K562 (cell line): ENCODE measurements at regions not wholly inside any gene's neighbourhood (a gene's known extent, or its start where the extent isn't known, plus 50 kb on each side); places are given as distances from the start of the nearest gene placed in this dataset.

Source experiments
- ATAC-seq: fragments of 200-7000 bp; cut with Tn5 transposase; 3 replicates; pipeline ENCODE4 v1.9.1; 2020; ENCODE audit warnings: moderate library complexity
- BruUV-seq: library from RNA; stranded (reverse); fragments of 400-500 nt; replicated peaks from 2 replicates; lab custom pipeline; 2021; lab: Mats Ljungman, UMichigan
- CTCF ChIA-PET: fragments of 300-600 bp; formaldehyde crosslinking; extraction: SDS; loops from one replicate; lab custom pipeline; 2021; ENCODE audit warnings: low intra/inter-chr PET ratio; lab: Yijun Ruan, JAX
- POLR2A ChIA-PET: fragments of 300-600, 350-650 bp; sonication (Branson Sonifier 250); formaldehyde crosslinking; extraction: SDS; loops from one replicate; lab custom pipeline; 2021; ENCODE audit warnings: antibody characterized with exemption, inconsistent platforms; lab: Yijun Ruan, JAX
- DNase-seq, 4 experiments: peaks; one replicate each; pipeline versions ENCODE4 v3.0.0 to v3.0.0-alpha.2; 2011 to 2018; ENCODE audit warnings: low spot score in 3 of 4, mixed read lengths in 3 of 4; ENCODE audit errors: extremely low read depth in 1 of 4
- FAIRE-seq: peaks from 2 replicates; lab custom pipeline; 2011; peaks lifted over from hg19 to GRCh38; lab: Jason Lieb, UNC
- H2AFZ ChIP-seq: 2 replicates; pipeline ENCODE4 v1.6.0; 2011; ENCODE audit warnings: low read depth, low read length, control low read depth, inconsistent platforms
- H3K27ac ChIP-seq: fragments of 200-600 bp; 3 replicates; pipeline ENCODE4 v1.8.0; 2011; ENCODE audit warnings: low read depth, mild to moderate bottlenecking, control low read depth, inconsistent platforms, low read length, moderate library complexity, mixed read lengths; ENCODE audit errors: extremely low read depth
- H3K27me3 ChIP-seq, 2 experiments: fragments of 300-600 bp in 1 of 2; 2 replicates in 1 of 2; 3 replicates in 1 of 2; pipeline versions ENCODE4 v1.6.0 to v1.8.0; 2011; ENCODE audit warnings: inconsistent platforms in 2 of 2, low read length in 2 of 2, mild to moderate bottlenecking in 1 of 2, mixed read lengths in 1 of 2, moderate library complexity in 1 of 2; ENCODE audit not compliant: control insufficient read depth in 2 of 2, insufficient read depth in 2 of 2
- H3K36me3 ChIP-seq: fragments of 300-600 bp; 3 replicates; pipeline ENCODE4 v1.8.0; 2011; ENCODE audit warnings: mild to moderate bottlenecking, low read length, inconsistent platforms; ENCODE audit not compliant: control insufficient read depth, insufficient read depth
- H3K4me1 ChIP-seq, 2 experiments: fragments of 200-600 bp in 1 of 2; replicated peaks in 1 of 2; 2 replicates in 1 of 2; 3 replicates in 1 of 2; pipeline versions ENCODE4 v1.5.1 to v1.8.0; 2011; ENCODE audit warnings: inconsistent platforms in 2 of 2, low read length in 2 of 2, mild to moderate bottlenecking in 1 of 2, mixed read lengths in 1 of 2, moderate library complexity in 1 of 2; ENCODE audit not compliant: control insufficient read depth in 2 of 2, insufficient read depth in 2 of 2
- H3K4me2 ChIP-seq: 2 replicates; pipeline ENCODE4 v1.6.1; 2011; ENCODE audit warnings: low read length, control low read depth, inconsistent platforms, mixed read lengths; ENCODE audit not compliant: insufficient read depth
- H3K4me3 ChIP-seq: fragments of 200-600 bp; sonication (generic), shearing (Covaris generic); 2 replicates; pipeline ENCODE4 v1.5.1; 2016; ENCODE audit warnings: control low read depth, inconsistent platforms
- H3K79me2 ChIP-seq: fragments of 200-600 bp; 3 replicates; pipeline ENCODE4 v1.8.0; 2011; ENCODE audit warnings: low read length, inconsistent platforms; ENCODE audit not compliant: control insufficient read depth, insufficient read depth
- H3K9ac ChIP-seq, 2 experiments: 2 replicates each; pipeline versions ENCODE4 v1.6.0 to v1.6.1; 2011; ENCODE audit warnings: low read depth in 2 of 2, low read length in 2 of 2, control low read depth in 1 of 2, inconsistent platforms in 1 of 2, mild to moderate bottlenecking in 1 of 2, mixed read lengths in 1 of 2; ENCODE audit not compliant: insufficient read depth in 1 of 2
- H3K9me1 ChIP-seq: one replicate; pipeline ENCODE4 v1.6.0; 2011; ENCODE audit warnings: inconsistent platforms, mild to moderate bottlenecking, low read length, moderate library complexity; ENCODE audit not compliant: control insufficient read depth, insufficient read depth
- H3K9me3 ChIP-seq: replicated peaks from 2 replicates; pipeline ENCODE4 v1.5.1; 2011; ENCODE audit warnings: low read depth, low read length, inconsistent platforms; ENCODE audit not compliant: control insufficient read depth, insufficient read depth
- H4K20me1 ChIP-seq: replicated peaks from 2 replicates; pipeline ENCODE4 v1.6.1; 2011; ENCODE audit warnings: low read length, inconsistent platforms, mixed read lengths; ENCODE audit not compliant: control insufficient read depth, insufficient read depth
- CREB1 ChIP-seq, 2 experiments: sonication (generic) in 1 of 2; formaldehyde crosslinking in 1 of 2; IDR thresholded peaks; 2 replicates each; pipeline versions ENCODE4 v1.6.1 to v1.8.0; 2012 to 2022; ENCODE audit warnings: inconsistent platforms in 1 of 2, mild to moderate bottlenecking in 1 of 2, missing genetic modification reagents in 1 of 2, moderate library complexity in 1 of 2
- ELF1 ChIP-seq: fragments of 200-800 bp; sonication (Bioruptor generic); IDR thresholded peaks from 2 replicates; pipeline ENCODE4 v1.6.1; 2016; ENCODE audit warnings: missing genetic modification characterization, missing compliant biosample characterization
- HIVEP1 ChIP-seq: fragments of 250-450 bp; sonication (Bioruptor Pico); IDR thresholded peaks from 2 replicates; pipeline ENCODE4 v1.4.0; 2020; ENCODE audit warnings: mild to moderate bottlenecking
- HNRNPL ChIP-seq: fragments of 200-400 bp; formaldehyde crosslinking; IDR thresholded peaks from 2 replicates; pipeline ENCODE4 v1.6.1; 2017; ENCODE audit warnings: low read depth, mild to moderate bottlenecking, low read length
- NCOA6 ChIP-seq: fragments of 450-650 bp; IDR thresholded peaks from 2 replicates; pipeline ENCODE4 v1.6.1; 2017; ENCODE audit warnings: mild to moderate bottlenecking
- RBBP5 ChIP-seq: fragments of 200-600 bp; sonication (generic); IDR thresholded peaks from 2 replicates; pipeline ENCODE4 v1.6.1; 2012; ENCODE audit warnings: borderline replicate concordance, mild to moderate bottlenecking, low read length, control low read depth, inconsistent platforms; ENCODE audit not compliant: insufficient read depth, poor library complexity, severe bottlenecking
- RBM17 ChIP-seq: fragments of 200-400 bp; formaldehyde crosslinking; IDR thresholded peaks from 2 replicates; pipeline ENCODE4 v1.6.1; 2017; ENCODE audit warnings: low read depth, mild to moderate bottlenecking, low read length, borderline replicate concordance
- SMARCB1 ChIP-seq: IDR thresholded peaks from 2 replicates; pipeline ENCODE4 v1.6.1; 2011; ENCODE audit warnings: improper control_type of control experiment, low read depth; ENCODE audit not compliant: insufficient read length
- XRCC3 ChIP-seq: fragments of 450-650 bp; IDR thresholded peaks from 2 replicates; pipeline ENCODE4 v1.6.1; 2017; ENCODE audit warnings: mild to moderate bottlenecking, moderate library complexity
- WGBS: fragments of 100-300 bp; shearing (Covaris generic); methylation state at CpG from one replicate; pipeline ENCODE4 v1.1.6; 2016; ENCODE audit warnings: low coverage, mixed read lengths; ENCODE audit not compliant: insufficient coverage; ENCODE audit errors: missing lambda C conversion rate; 5-methylcytosine and 5-hydroxymethylcytosine counted together
- in situ Hi-C: fragments of 300-500 bp; cut with MboI; formaldehyde crosslinking; loops from 4 replicates; pipeline ENCODE4 v1.15.0; 2018; ENCODE audit warnings: inconsistent platforms, mixed read lengths
- intact Hi-C: fragments of 100-400 bp; cut with micrococcal nuclease; formaldehyde crosslinking; loops from 2 replicates; pipeline ENCODE4 v1.14.2; 2022
- TF ChIP-seq, protein P1 (sequence below), 2 experiments: fragments of 200-800 bp in 1 of 2; sonication (Bioruptor generic) in 1 of 2; sonication (generic) in 1 of 2; formaldehyde crosslinking in 1 of 2; IDR thresholded peaks in 1 of 2; conservative IDR thresholded peaks in 1 of 2; 2 replicates each; pipeline versions ENCODE4 v1.5.0 to v1.6.1; 2016 to 2020; ENCODE audit warnings: missing compliant biosample characterization in 1 of 2, missing genetic modification characterization in 1 of 2, missing genetic modification reagents in 1 of 2
- TF ChIP-seq, protein P2 (sequence below): fragments of 250-450 bp; sonication (Bioruptor Pico); IDR thresholded peaks from 2 replicates; pipeline ENCODE4 v1.9.0; 2021; ENCODE audit warnings: mild to moderate bottlenecking, inconsistent platforms
- TF ChIP-seq, protein P3 (sequence below): fragments of 450-650 bp; formaldehyde crosslinking; IDR thresholded peaks from 2 replicates; pipeline ENCODE4 v1.4.0; 2020; ENCODE audit warnings: mild to moderate bottlenecking, moderate library complexity
- TF ChIP-seq, protein P4 (sequence below), 2 experiments: fragments of 150-350 bp in 1 of 2; IDR thresholded peaks; 2 replicates each; pipeline ENCODE4 v1.6.1; 2012 to 2016; ENCODE audit warnings: low read depth in 2 of 2, low read length in 2 of 2, mild to moderate bottlenecking in 1 of 2, moderate library complexity in 1 of 2

DNA sequence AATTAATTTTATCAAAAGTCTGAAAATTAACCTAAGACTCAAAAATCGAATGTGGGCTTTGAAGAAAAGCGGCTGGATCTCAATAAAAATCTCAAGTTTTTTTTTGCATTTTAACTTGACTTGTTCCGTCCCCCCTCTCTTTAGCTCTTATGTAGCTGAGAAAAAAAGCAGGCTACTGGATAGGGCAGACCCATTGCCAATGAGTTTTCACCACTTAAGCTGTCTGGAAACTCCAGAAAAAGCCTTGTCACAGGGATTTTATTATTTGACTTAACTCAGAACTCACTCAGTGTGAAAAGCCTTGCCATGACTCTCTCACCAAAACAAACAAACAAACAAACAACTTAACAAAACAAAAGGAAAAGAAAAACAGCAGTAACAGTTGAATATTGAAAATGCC lies 247.4 kb downstream of the CDH9 start:
- WGBS, result 0% methylated on average over 3 of the region's 3 CpGs

More for the DNA sequence above, 247.4 kb downstream of the CDH9 start:
- no peaks in the 10 kb centered on the region for H3K79me2 ChIP-seq
- H4K20me1 ChIP-seq, result no peaks in the 10 kb centered on the region
- H3K4me2 ChIP-seq, result no peak overlapping the region
- ATAC-seq, result no peak
- no TSS peak for BruUV-seq
- H3K36me3 ChIP-seq, result no peaks in the 10 kb centered on the region
- no peak overlapping the region for H2AFZ ChIP-seq
- TF ChIP-seq RBM17, result no peak
- TF ChIP-seq XRCC3, result no peak
- TF ChIP-seq, protein P1, sequence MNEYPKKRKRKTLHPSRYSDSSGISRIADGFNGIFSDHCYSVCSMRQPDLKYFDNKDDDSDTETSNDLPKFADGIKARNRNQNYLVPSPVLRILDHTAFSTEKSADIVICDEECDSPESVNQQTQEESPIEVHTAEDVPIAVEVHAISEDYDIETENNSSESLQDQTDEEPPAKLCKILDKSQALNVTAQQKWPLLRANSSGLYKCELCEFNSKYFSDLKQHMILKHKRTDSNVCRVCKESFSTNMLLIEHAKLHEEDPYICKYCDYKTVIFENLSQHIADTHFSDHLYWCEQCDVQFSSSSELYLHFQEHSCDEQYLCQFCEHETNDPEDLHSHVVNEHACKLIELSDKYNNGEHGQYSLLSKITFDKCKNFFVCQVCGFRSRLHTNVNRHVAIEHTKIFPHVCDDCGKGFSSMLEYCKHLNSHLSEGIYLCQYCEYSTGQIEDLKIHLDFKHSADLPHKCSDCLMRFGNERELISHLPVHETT (CRISPR knock-in tag; conservative IDR thresholded peaks at IDR 0.05 in 1 of 2, IDR thresholded peaks at IDR 0.05 in 1 of 2), result no peak
- TF ChIP-seq, protein P2, sequence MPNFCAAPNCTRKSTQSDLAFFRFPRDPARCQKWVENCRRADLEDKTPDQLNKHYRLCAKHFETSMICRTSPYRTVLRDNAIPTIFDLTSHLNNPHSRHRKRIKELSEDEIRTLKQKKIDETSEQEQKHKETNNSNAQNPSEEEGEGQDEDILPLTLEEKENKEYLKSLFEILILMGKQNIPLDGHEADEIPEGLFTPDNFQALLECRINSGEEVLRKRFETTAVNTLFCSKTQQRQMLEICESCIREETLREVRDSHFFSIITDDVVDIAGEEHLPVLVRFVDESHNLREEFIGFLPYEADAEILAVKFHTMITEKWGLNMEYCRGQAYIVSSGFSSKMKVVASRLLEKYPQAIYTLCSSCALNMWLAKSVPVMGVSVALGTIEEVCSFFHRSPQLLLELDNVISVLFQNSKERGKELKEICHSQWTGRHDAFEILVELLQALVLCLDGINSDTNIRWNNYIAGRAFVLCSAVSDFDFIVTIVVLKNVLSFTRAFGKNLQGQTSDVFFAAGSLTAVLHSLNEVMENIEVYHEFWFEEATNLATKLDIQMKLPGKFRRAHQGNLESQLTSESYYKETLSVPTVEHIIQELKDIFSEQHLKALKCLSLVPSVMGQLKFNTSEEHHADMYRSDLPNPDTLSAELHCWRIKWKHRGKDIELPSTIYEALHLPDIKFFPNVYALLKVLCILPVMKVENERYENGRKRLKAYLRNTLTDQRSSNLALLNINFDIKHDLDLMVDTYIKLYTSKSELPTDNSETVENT (CRISPR knock-in tag), result no peak
- no peak for TF ChIP-seq CREB1 (IDR thresholded peaks at IDR 0.05)
- TF ChIP-seq CREB1 (CRISPR knock-in tag; IDR thresholded peaks at IDR 0.05), result no peak
- TF ChIP-seq RBBP5, result no peak
- no peak for TF ChIP-seq SMARCB1
- TF ChIP-seq ELF1 (tag), result no peak
- TF ChIP-seq NCOA6, result no peak
- TF ChIP-seq, protein P3, sequence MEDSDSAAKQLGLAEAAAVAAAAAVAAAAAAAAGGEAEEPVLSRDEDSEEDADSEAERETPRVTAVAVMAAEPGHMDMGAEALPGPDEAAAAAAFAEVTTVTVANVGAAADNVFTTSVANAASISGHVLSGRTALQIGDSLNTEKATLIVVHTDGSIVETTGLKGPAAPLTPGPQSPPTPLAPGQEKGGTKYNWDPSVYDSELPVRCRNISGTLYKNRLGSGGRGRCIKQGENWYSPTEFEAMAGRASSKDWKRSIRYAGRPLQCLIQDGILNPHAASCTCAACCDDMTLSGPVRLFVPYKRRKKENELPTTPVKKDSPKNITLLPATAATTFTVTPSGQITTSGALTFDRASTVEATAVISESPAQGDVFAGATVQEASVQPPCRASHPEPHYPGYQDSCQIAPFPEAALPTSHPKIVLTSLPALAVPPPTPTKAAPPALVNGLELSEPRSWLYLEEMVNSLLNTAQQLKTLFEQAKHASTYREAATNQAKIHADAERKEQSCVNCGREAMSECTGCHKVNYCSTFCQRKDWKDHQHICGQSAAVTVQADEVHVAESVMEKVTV (CRISPR knock-in tag), result no peak
- no peak for TF ChIP-seq HNRNPL
- TF ChIP-seq, protein P4, sequence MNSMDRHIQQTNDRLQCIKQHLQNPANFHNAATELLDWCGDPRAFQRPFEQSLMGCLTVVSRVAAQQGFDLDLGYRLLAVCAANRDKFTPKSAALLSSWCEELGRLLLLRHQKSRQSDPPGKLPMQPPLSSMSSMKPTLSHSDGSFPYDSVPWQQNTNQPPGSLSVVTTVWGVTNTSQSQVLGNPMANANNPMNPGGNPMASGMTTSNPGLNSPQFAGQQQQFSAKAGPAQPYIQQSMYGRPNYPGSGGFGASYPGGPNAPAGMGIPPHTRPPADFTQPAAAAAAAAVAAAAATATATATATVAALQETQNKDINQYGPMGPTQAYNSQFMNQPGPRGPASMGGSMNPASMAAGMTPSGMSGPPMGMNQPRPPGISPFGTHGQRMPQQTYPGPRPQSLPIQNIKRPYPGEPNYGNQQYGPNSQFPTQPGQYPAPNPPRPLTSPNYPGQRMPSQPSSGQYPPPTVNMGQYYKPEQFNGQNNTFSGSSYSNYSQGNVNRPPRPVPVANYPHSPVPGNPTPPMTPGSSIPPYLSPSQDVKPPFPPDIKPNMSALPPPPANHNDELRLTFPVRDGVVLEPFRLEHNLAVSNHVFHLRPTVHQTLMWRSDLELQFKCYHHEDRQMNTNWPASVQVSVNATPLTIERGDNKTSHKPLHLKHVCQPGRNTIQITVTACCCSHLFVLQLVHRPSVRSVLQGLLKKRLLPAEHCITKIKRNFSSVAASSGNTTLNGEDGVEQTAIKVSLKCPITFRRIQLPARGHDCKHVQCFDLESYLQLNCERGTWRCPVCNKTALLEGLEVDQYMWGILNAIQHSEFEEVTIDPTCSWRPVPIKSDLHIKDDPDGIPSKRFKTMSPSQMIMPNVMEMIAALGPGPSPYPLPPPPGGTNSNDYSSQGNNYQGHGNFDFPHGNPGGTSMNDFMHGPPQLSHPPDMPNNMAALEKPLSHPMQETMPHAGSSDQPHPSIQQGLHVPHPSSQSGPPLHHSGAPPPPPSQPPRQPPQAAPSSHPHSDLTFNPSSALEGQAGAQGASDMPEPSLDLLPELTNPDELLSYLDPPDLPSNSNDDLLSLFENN (IDR thresholded peaks at IDR 0.05; ENCODE audit: low read depth in 2 of 2, low read length in 2 of 2), result no peak
- TF ChIP-seq HIVEP1, result no peak
- H3K9ac ChIP-seq, result no peak overlapping the region
- DNase-seq, result no peak
- intact Hi-C loops (no loop called here), in situ Hi-C loops (no loop called here)
- H3K9me3 ChIP-seq, result no peaks in the 10 kb centered on the region
- ChIA-PET CTCF (no interaction called here), POLR2A (no interaction called here)
- H3K9me1 ChIP-seq, result no peaks in the 10 kb centered on the region
- H3K4me3 ChIP-seq, result no peak overlapping the region
- no peak overlapping the region for H3K27ac ChIP-seq
- no peak for FAIRE-seq
- H3K4me1 ChIP-seq, result no peaks in the 10 kb centered on the region
- H3K27me3 ChIP-seq, result no peaks in the 10 kb centered on the region
